BE2C (cell line): ENCODE measurements at regions not wholly inside any gene's neighbourhood (a gene's known extent, or its start where the extent isn't known, plus 50 kb on each side); places are given as distances from the start of the nearest gene placed in this dataset.

Source experiments
- DNase-seq: peaks from one replicate; pipeline ENCODE4 v3.0.0-alpha.2; 2020
- H3K27me3 ChIP-seq: fragments of 250-450 bp; sonication (Bioruptor Pico); 2 replicates; pipeline ENCODE4 v1.5.1; 2020; ENCODE audit warnings: mild to moderate bottlenecking
- H3K36me3 ChIP-seq: fragments of 250-450 bp; sonication (Bioruptor Pico); 2 replicates; pipeline ENCODE4 v1.5.1; 2020; ENCODE audit warnings: mild to moderate bottlenecking
- H3K4me1 ChIP-seq: fragments of 250-450 bp; sonication (Bioruptor Pico); 2 replicates; pipeline ENCODE4 v1.5.1; 2020
- H3K4me3 ChIP-seq: 2 replicates; pipeline ENCODE4 v1.5.1; 2011; ENCODE audit warnings: low read depth, low read length
- H3K9me3 ChIP-seq: fragments of 250-450 bp; sonication (Bioruptor Pico); 2 replicates; pipeline ENCODE4 v1.5.1; 2020
- CTCF ChIP-seq: IDR thresholded peaks from 2 replicates; pipeline ENCODE4 v1.5.1; 2012; ENCODE audit warnings: mild to moderate bottlenecking, low read depth, low read length

GRCh38 chr20:23161968-23162696, 76.0 kb upstream of the CD93 start:
- H3K27me3 ChIP-seq, result no peaks in the 10 kb centered on the region
- no peak for TF ChIP-seq CTCF
- no peaks in the 10 kb centered on the region for H3K36me3 ChIP-seq
- H3K4me3 ChIP-seq, result no peak overlapping the region
- no peaks in the 10 kb centered on the region for H3K9me3 ChIP-seq
- DNase-seq, result no peak
- H3K4me1 ChIP-seq, result no peaks in the 10 kb centered on the region

- Histone ChIP-seq H3K4me3 (no peak overlapping the region), H3K9me3 (no peaks in the 10 kb centered on the region), H3K4me1 (no peaks in the 10 kb centered on the region), H3K27me3 (no peaks in the 10 kb centered on the region), H3K36me3 (no peaks in the 10 kb centered on the region)
- no peak for TF ChIP-seq CTCF
- no peak for DNase-seq
These were observed 75.2 kb upstream of the CD93 start for GRCh38 chr20:23161244-23161891.

- Histone ChIP-seq H3K4me3 (no peak overlapping the region), H3K27me3 (no peaks in the 10 kb centered on the region), H3K4me1 (no peaks in the 10 kb centered on the region), H3K9me3 (no peaks in the 10 kb centered on the region), H3K36me3 (no peaks in the 10 kb centered on the region)
- TF ChIP-seq CTCF, result no peak
- no peak for DNase-seq
These were observed 74.6 kb upstream of the CD93 start for GRCh38 chr20:23160536-23161243.

GRCh38 chr20:23159947-23160318, 73.8 kb upstream of the CD93 start:
- Histone ChIP-seq H3K9me3 (no peaks in the 10 kb centered on the region), H3K4me3 (no peak overlapping the region), H3K36me3 (no peaks in the 10 kb centered on the region), H3K4me1 (no peaks in the 10 kb centered on the region), H3K27me3 (no peaks in the 10 kb centered on the region)
- DNase-seq, result no peak
- TF ChIP-seq CTCF, result no peak

- Histone ChIP-seq H3K27me3 (no peaks in the 10 kb centered on the region), H3K4me3 (no peak overlapping the region), H3K9me3 (no peaks in the 10 kb centered on the region), H3K4me1 (no peaks in the 10 kb centered on the region), H3K36me3 (no peaks in the 10 kb centered on the region)
- no peak for TF ChIP-seq CTCF
- DNase-seq, result no peak
These were observed 73.3 kb upstream of the CD93 start for GRCh38 chr20:23159256-23159946.
